Mononuclear cell (primary cell): ENCODE measurements at regions not wholly inside any gene's neighbourhood (a gene's known extent, or its start where the extent isn't known, plus 50 kb on each side); places are given as distances from the start of the nearest gene placed in this dataset.

Source experiments
- H3K27me3 ChIP-seq: 2 replicates; pipeline ENCODE4 v1.6.0; 2011; ENCODE audit warnings: low read length, control low read depth; ENCODE audit not compliant: insufficient read depth
- H3K4me1 ChIP-seq: 2 replicates; pipeline ENCODE4 v1.5.1; 2011; ENCODE audit warnings: mild to moderate bottlenecking, low read length, control low read depth; ENCODE audit not compliant: insufficient read depth
- H3K4me3 ChIP-seq: 2 replicates; pipeline ENCODE4 v1.5.1; 2011; ENCODE audit warnings: mild to moderate bottlenecking, low read length, moderate library complexity
- H3K9me3 ChIP-seq: 2 replicates; pipeline ENCODE4 v1.5.1; 2011; ENCODE audit warnings: low read depth, mild to moderate bottlenecking, control low read depth, low read length

DNA sequence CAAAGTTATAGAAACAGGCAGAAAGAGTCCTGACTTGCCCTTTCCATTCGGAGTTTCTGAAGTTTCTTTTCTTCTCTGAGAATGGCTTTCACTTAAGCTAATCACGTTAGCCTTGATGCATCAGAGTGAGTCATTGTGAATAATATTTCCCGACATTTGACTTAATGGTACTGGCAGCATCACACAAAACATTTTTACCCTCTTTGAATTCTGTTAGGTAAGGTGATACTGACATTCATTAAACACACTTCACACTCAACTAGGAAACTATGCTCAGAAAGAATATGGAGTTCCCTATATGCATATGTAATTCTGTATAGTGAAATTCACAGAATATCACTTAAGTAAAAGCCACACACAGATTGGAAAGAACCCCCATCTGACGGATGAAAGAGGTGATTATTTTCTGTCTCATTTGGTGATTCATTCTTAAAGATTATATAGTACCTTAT is 120.8 kb upstream of the ARHGAP20 start:
- Histone ChIP-seq H3K9me3 (no peaks in the 10 kb centered on the region), H3K4me3 (no peak overlapping the region), H3K4me1 (no peaks in the 10 kb centered on the region), H3K27me3 (no peaks in the 10 kb centered on the region)

DNA sequence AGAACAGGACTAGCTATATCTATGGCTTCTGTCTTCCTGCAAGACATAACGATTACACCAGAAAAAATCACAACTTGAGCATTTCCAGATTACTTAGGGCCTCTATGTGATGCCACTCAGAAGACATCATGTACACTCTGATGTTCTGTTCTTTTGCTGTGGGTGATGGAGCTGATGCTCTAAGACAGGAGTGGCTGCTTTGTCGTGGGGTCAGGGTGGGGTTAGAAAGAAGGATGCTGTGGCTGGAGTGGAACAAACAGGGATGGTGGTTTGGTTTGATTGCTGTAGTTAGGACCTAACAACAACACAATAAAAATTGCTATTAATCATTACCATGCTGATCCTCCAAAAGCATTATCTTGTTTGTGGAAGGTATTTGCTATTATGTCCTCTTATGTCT is 120.3 kb upstream of the ARHGAP20 start:
- Histone ChIP-seq H3K9me3 (no peaks in the 10 kb centered on the region), H3K4me1 (no peaks in the 10 kb centered on the region), H3K27me3 (no peaks in the 10 kb centered on the region), H3K4me3 (no peak overlapping the region)

DNA sequence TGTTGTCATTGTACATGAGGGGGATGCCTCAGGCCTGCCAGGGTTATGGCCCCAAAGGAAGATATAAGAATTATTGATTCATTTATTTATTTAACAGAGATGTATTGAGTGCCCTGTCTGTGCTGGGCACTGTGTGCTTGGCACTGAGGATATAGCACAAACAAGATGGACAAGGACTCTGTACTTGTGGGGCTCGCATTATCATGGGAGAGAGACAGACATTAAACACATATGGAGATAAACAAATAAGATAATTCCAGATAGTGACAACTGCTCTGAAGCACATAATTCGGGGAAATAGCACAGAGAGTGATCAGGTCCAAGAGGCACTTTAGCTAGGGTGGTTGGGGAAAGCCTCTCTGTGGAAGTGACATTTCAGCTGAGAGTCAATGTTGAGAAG is 119.8 kb upstream of the ARHGAP20 start:
- H3K9me3 ChIP-seq, result no peaks in the 10 kb centered on the region
- no peak overlapping the region for H3K4me3 ChIP-seq
- no peaks in the 10 kb centered on the region for H3K27me3 ChIP-seq
- H3K4me1 ChIP-seq, result no peaks in the 10 kb centered on the region

DNA sequence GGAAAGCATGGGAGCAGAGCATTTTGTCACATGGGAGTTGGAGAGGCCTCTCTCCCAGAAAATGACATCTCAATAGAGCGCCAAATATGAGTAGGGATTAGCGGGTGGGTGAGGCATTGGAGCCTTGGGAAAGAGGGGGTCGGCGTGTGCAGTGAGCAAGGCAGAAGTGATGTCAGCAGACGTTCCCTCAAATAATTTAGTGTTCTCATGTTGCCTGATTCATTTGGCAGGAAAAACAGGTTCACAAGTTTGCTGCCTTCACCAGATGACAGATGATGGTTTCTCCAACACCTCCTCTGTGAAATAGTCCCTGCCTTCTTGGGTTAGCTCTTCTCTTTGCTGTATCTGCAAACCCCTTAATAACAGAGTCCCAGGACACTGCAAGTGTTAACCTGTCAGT is 118.5 kb upstream of the ARHGAP20 start:
- H3K4me3 ChIP-seq, result no peak overlapping the region
- no peaks in the 10 kb centered on the region for H3K4me1 ChIP-seq
- H3K27me3 ChIP-seq, result no peaks in the 10 kb centered on the region
- H3K9me3 ChIP-seq, result no peaks in the 10 kb centered on the region

DNA sequence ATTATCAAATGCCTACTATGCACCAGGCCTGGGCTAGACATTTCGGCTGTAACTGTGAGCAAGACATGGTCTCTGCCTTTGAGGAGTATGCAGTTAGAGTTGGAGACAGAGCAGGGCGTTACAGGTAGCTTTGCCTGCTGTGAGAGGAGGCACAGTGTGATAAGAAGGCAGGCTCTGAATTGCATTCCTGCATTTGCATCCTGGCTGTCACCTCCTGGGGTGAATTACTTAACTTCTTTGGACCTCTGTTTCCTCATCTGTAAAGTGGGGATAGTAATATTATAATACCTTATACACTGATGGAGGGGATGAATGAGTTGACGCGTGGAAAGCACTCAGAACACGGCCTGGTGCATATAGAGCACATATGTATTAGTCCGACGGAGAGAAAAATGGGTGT is 118.1 kb upstream of the ARHGAP20 start:
- Histone ChIP-seq H3K4me1 (no peaks in the 10 kb centered on the region), H3K4me3 (no peak overlapping the region), H3K27me3 (no peaks in the 10 kb centered on the region), H3K9me3 (no peaks in the 10 kb centered on the region)

DNA sequence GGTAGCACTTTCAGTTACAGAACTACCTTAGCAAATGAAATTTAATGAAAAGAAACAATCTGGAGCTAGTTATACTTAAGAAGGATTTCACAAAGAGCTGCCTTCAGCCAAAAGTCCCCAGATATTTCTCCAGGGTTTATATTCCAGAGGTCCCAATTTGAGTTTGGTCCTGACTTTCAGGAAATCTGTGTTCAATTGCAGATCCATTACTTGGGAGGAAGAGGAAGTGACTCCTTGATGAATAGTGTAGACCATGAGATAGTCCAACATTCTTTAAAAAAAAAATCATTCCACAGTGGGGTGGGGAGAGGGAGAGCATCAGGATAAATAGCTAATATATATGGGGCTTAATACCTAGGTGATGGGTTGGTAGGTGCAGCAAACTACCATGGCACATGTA is 117.6 kb upstream of the ARHGAP20 start:
- Histone ChIP-seq H3K4me3 (no peak overlapping the region), H3K9me3 (no peaks in the 10 kb centered on the region), H3K27me3 (no peaks in the 10 kb centered on the region), H3K4me1 (no peaks in the 10 kb centered on the region)

DNA sequence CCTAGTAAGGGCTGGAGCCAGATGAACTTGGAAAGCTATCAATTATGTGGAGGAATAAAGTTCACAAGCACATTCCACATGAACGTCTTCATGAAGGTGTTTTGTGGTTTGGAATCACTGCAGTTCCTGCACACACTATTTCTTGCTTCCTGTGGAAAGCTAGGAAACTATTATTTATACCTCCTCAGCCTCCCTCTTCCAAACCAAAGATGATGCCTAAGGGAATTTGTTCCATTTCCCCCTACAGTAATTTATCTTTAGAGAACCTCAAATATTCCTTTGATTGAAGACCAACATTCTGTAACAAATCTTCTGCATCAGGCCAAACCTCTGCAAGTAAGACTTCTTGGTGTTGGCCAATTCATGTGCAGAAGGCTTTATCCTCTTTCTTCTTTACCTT is 115.8 kb upstream of the ARHGAP20 start:
- no peaks in the 10 kb centered on the region for H3K27me3 ChIP-seq
- H3K4me1 ChIP-seq, result no peaks in the 10 kb centered on the region

DNA sequence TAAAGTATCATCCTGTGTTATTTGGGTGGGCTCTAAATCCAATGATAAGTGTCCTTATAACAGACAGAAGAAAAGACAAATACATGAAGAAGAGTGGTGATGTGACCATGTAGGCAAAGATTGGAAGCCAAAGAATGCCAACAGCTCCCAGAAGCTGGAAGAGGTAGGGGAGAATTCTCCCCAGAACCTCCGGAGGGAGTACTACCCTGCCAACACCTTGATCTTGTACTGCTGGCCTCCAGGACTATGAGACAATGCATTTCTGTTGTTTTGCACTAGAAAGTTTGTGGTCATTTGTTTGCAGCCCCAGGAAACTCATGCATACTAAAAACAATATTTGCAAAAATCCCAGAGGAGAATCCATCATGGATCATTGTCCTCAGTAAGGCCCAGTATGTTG is 115.0 kb upstream of the ARHGAP20 start:
- H3K9me3 ChIP-seq, result no peaks in the 10 kb centered on the region
- H3K4me1 ChIP-seq, result no peaks in the 10 kb centered on the region
- no peak overlapping the region for H3K4me3 ChIP-seq
- no peaks in the 10 kb centered on the region for H3K27me3 ChIP-seq

More for the DNA sequence above, 115.8 kb upstream of the ARHGAP20 start:
- H3K9me3 ChIP-seq, result no peaks in the 10 kb centered on the region
- no peak overlapping the region for H3K4me3 ChIP-seq

DNA sequence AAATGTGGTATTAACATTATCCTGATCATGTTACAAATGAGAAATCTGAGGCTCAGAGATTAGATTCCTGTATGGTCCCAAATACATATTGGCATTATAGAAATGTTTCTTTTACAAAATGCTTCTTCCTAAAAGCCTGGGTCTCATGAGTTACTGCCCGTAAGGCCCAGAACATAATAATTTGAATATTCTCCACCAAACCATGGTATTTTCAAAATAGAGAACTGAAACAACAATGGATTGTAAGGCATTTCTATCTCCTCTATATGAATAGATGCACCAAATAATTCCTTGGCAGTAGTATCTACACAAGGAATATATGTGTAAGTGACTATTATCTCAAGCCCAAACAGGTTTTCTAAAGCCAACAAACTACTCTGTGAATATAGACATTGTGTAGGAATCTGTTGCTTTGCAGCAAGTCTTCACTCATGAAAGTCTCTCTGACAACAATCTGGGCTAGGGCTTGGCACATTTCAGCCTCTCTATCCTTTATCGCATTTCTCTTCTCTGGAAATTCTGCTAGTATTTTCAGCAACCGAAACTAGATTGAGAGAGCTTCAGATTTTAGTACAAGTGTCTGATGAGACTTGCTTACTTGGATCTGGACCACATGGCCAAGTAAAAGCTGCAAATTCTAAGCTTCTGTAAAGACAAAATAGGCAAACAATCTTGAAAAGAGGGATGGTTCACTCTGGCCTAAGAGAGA is 112.8 kb upstream of the ARHGAP20 start:
- Histone ChIP-seq H3K4me3 (no peak overlapping the region), H3K9me3 (no peaks in the 10 kb centered on the region), H3K4me1 (no peaks in the 10 kb centered on the region), H3K27me3 (no peaks in the 10 kb centered on the region)

DNA sequence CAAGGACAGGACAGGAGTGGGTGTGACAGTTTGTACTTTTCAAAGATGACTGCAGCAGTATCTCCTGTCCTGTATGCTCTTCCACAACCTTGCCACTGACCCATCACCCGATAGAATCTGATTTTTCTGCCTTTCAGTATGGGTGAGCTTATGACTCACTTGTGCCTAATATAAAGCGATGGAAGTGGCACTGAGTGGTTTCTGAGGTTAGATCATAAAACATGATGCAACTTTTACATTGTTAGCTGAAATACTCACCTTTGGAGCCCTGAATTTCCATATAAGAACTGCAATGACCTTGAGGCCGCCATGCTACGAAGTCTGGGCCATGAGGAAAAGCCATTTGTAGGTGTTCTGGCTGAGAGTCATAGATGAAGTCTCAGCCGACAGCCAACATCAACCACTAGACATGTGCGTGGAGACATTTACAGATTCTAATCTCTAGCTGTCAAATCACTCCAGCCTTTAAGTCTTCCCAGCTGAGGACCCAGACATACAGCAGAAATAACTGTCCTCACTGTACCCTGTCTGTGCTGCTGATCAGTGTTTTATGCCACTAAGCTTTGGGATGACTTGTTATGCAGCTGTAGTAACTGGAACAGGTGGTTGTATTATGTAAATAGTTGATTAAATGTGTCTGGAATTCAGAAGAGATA is 105.9 kb upstream of the ARHGAP20 start:
- no peaks in the 10 kb centered on the region for H3K4me1 ChIP-seq
- peaks cover 6% of the 10 kb centered on the region for H3K9me3 ChIP-seq
- no peak overlapping the region for H3K4me3 ChIP-seq
- no peaks in the 10 kb centered on the region for H3K27me3 ChIP-seq

DNA sequence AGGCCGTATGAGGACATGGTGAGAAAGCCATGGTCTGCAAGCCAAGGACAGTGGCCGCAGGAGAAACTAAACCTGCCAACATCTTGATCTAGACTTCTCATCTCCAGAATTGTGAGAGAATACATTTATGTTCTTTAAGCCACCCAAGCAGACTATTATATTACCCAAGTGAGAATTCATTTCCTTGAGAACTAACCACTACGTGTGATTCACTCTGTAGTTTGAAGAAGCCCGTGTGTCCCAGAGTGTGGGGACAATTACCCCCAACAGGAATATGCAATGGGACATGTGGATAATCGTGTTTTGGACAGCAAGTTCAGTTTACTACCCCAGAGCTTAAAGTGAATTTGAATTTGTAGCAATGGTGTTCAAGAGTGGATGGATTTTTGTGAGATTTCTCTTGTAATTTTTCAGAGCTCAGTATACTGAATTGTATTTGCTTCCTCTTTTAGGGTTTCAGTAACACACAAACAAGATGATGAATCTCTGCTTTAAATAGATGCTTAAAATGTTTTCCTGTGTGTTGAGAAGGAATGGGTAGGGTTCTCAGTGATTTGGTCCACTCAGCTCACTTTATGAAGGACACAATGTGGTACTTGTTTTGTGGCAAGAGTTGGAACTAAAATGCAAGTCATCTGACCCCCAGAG is 100.0 kb upstream of the ARHGAP20 start:
- Histone ChIP-seq H3K9me3 (peaks cover 6% of the 10 kb centered on the region), H3K4me1 (peaks cover 6% of the 10 kb centered on the region), H3K4me3 (no peak overlapping the region), H3K27me3 (no peaks in the 10 kb centered on the region)

DNA sequence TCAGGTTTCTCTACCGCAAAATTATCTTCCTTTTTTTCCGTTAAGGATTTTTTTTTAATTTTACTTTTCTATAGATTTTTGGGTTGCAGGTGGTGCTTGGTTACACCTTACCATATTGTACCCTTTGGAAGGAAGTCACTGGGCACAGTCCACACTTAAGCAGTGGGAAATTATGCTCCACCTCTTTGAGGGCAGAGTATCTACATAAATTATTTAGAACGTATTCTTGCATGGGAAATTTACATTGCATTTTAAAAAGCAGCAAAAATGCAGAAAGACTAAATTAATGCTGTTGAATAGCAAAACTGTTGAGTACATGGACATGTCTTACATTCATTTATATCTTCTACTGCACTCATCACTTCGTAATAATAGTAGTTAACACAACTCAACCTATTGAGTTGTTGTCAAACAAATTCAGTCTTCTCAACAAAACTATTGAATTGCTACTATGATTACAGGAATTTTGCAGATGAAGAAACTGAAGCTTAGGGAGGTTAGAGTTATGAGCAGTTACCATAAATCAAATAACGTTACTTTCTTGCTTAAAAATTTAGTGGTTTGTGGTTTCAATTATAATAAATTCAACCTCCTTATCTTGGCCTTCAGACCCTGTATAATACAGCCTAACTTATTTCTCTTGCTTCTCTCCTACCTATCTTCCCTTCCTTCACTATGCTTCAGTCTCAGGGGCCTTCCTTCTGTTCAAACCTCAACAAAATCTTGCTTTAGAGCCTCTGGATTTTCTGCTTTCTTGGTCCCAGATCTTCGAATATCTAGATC is 97.4 kb upstream of the ARHGAP20 start:
- Histone ChIP-seq H3K9me3 (no peaks in the 10 kb centered on the region), H3K27me3 (no peaks in the 10 kb centered on the region), H3K4me1 (peaks cover 6% of the 10 kb centered on the region), H3K4me3 (no peak overlapping the region)

DNA sequence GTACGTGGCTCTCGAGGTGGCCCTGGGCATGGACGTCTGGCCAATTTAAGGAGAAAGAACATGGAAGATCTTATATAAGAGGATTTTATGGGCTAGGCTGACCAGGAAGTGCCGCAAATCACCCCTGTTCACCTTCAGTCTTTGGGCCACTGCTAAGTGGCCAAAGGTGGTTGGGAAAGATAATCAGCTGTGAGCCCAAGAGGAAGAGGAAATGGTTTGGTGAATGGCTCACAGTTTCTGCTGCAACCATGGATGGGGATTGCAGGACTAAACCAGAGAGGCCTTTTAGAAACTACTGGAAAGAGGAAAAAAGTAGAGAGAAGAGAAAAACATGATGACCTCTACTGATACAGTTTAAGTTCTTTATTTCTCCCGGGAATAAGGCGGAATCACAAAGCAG is 96.0 kb upstream of the ARHGAP20 start:
- peaks cover 6% of the 10 kb centered on the region for H3K4me1 ChIP-seq
- H3K4me3 ChIP-seq, result no peak overlapping the region
- H3K9me3 ChIP-seq, result no peaks in the 10 kb centered on the region
- no peaks in the 10 kb centered on the region for H3K27me3 ChIP-seq

DNA sequence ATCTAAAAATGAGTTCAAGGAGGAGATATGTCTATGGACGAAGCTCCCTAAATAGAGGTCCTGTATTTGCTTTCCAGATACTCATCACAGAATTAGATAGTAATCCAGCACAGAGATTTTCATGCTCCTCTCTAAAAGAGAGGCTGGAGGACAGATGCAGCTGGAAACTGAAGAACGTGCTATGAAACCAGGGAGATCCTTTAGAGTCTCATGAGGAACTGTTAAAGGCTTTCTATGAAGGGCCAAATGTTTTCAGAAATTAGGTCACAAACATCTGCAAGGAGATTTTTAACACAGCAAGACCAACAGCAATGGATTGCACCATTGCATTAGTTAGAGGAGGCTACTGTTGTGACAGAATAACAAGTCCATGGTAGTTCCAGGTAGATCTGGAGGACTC is 95.6 kb upstream of the ARHGAP20 start:
- Histone ChIP-seq H3K9me3 (no peaks in the 10 kb centered on the region), H3K27me3 (no peaks in the 10 kb centered on the region), H3K4me1 (peaks cover 6% of the 10 kb centered on the region), H3K4me3 (no peak overlapping the region)

DNA sequence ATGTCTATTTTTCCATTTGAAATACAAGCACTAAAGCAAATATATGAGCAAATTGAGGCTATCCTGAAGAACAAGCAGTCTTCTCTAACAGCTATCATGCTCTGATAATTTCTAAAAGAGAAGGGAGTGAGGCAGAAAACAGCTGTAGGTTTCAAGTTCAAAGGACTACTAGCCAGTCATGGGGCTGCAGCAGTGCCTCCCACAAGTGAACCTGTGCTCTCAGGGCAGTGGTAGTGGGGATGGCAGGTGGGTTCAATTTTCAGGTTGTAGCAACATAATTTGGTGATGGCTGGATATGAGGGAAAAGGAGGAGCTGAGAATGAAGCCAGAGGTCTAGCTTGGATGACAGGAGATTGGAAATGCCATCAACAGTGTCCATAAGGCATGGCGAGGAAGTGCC is 93.5 kb upstream of the ARHGAP20 start:
- H3K4me1 ChIP-seq, result peaks cover 6% of the 10 kb centered on the region
- no peaks in the 10 kb centered on the region for H3K9me3 ChIP-seq
- H3K4me3 ChIP-seq, result no peak overlapping the region
- no peaks in the 10 kb centered on the region for H3K27me3 ChIP-seq
